ENCODE measurements at regions not wholly inside any gene's neighbourhood (a gene's known extent, or its start where the extent isn't known, plus 50 kb on each side); places are given as distances from the start of the nearest gene placed in this dataset.

DNA sequence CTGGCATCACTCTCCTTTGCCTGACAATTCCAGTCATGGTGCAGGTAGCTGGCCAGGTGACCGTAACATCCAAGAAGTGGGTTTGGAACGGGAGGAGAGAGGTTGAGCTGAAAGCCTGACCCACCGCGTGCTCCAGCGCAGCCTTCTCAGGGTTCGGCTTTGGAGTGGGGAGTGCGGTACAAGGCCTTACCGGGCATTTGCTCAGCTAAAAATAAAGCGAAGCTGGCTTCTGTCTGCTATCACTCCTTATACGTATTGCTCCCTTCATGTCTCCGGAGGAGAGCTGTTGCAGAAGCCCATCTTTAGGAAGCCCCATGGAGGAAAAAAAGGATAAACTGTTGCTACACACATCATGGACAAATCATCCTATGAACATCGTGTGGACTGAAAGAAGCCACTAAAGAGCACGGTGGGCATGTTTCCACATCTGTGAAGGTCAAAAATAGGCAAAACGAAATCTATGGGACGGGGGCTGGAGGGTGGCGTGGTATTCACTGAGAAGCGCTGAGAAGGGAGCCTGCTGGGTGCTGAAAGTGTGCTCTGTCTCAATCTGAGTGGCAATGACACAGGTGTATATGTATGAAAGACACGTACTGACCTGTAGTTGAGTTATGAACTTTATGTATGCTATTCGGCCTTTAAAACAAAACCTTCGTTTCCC lies 57.2 kb upstream of the TAB2 start:
- TF ChIP-seq CTCF (IDR thresholded peaks at IDR 0.05) (no peak), ZFX (IDR thresholded peaks at IDR 0.05; ENCODE audit: borderline replicate concordance) (no peak)
